SK-N-SH treated with all-trans-retinoic acid at 6 μM for 48 hours (cell line): ENCODE measurements at regions not wholly inside any gene's neighbourhood (a gene's known extent, or its start where the extent isn't known, plus 50 kb on each side); places are given as distances from the start of the nearest gene placed in this dataset.

Experiments used
- BACH2 ChIP-seq: fragments of 250-450 bp; sonication (Bioruptor Pico); IDR thresholded peaks from 2 replicates; pipeline ENCODE4 v1.9.0; 2021; ENCODE audit warnings: mild to moderate bottlenecking, borderline replicate concordance
- TCF4 ChIP-seq: fragments of 250-450 bp; sonication (Bioruptor Pico); IDR thresholded peaks from 2 replicates; pipeline ENCODE4 v1.8.0; 2021; ENCODE audit warnings: mild to moderate bottlenecking, moderate library complexity, borderline replicate concordance
- ZFP3 ChIP-seq: fragments of 250-450 bp; sonication (Bioruptor Pico); IDR thresholded peaks from 2 replicates; pipeline ENCODE4 v1.5.0; 2020; ENCODE audit warnings: mild to moderate bottlenecking, moderate library complexity
- ZFP30 ChIP-seq: fragments of 450-650 bp; formaldehyde crosslinking; IDR thresholded peaks from 2 replicates; pipeline ENCODE4 v1.5.0; 2022; ENCODE audit warnings: mild to moderate bottlenecking, moderate library complexity
- TF ChIP-seq, protein P1 (sequence below): fragments of 250-450 bp; sonication (Bioruptor Pico); IDR thresholded peaks from 2 replicates; pipeline ENCODE4 v1.8.0; 2020; ENCODE audit warnings: mild to moderate bottlenecking, moderate library complexity, borderline replicate concordance
- TF ChIP-seq, protein P2 (sequence below): fragments of 250-450 bp; sonication (Bioruptor Pico); IDR thresholded peaks from 2 replicates; pipeline ENCODE4 v1.5.0; 2020; ENCODE audit warnings: mild to moderate bottlenecking, moderate library complexity

DNA sequence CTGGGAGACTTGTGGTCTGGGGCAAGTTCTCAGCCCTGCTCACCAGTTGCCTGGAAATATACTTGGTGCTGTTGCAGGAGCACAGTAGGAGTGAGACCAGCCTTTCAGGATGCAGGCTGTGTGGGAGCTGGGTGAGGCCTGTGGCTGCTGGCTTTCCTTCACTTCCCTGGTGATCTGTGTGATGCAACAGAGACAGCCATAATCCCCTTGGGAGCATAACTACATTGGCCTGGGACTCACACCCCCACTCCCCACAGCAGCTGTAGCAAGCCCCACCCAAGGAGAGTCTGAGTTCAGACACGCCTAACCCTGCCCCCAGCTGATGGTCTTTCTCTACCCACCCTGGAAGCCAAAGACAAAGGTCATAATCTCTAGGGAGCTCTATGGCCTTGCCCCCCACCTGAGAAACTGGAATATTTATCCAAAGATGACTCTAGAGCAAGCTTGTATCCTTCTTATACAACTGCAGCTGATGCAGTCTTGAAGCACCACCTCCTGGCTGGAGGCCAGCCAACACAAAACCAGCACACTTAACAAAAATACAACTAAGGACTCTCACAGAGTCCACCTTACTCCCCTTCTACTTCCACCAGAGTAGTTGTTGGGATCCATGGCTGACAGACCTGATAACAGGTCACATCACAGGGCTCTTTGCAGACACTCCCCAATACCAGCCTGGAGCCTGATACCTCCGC, 190.4 kb upstream of the CPNE8 start:
- TF ChIP-seq TCF4 (CRISPR knock-in tag) (no peak), BACH2 (CRISPR knock-in tag) (no peak), ZFP30 (no peak), ZFP3 (CRISPR knock-in tag) (no peak)
- TF ChIP-seq, protein P1, sequence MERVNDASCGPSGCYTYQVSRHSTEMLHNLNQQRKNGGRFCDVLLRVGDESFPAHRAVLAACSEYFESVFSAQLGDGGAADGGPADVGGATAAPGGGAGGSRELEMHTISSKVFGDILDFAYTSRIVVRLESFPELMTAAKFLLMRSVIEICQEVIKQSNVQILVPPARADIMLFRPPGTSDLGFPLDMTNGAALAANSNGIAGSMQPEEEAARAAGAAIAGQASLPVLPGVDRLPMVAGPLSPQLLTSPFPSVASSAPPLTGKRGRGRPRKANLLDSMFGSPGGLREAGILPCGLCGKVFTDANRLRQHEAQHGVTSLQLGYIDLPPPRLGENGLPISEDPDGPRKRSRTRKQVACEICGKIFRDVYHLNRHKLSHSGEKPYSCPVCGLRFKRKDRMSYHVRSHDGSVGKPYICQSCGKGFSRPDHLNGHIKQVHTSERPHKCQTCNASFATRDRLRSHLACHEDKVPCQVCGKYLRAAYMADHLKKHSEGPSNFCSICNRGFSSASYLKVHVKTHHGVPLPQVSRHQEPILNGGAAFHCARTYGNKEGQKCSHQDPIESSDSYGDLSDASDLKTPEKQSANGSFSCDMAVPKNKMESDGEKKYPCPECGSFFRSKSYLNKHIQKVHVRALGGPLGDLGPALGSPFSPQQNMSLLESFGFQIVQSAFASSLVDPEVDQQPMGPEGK = no peak
- TF ChIP-seq, protein P2, sequence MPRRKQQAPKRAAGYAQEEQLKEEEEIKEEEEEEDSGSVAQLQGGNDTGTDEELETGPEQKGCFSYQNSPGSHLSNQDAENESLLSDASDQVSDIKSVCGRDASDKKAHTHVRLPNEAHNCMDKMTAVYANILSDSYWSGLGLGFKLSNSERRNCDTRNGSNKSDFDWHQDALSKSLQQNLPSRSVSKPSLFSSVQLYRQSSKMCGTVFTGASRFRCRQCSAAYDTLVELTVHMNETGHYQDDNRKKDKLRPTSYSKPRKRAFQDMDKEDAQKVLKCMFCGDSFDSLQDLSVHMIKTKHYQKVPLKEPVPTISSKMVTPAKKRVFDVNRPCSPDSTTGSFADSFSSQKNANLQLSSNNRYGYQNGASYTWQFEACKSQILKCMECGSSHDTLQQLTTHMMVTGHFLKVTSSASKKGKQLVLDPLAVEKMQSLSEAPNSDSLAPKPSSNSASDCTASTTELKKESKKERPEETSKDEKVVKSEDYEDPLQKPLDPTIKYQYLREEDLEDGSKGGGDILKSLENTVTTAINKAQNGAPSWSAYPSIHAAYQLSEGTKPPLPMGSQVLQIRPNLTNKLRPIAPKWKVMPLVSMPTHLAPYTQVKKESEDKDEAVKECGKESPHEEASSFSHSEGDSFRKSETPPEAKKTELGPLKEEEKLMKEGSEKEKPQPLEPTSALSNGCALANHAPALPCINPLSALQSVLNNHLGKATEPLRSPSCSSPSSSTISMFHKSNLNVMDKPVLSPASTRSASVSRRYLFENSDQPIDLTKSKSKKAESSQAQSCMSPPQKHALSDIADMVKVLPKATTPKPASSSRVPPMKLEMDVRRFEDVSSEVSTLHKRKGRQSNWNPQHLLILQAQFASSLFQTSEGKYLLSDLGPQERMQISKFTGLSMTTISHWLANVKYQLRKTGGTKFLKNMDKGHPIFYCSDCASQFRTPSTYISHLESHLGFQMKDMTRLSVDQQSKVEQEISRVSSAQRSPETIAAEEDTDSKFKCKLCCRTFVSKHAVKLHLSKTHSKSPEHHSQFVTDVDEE = no peak
